ENCODE measurements at regions not wholly inside any gene's neighbourhood (a gene's known extent, or its start where the extent isn't known, plus 50 kb on each side); places are given as distances from the start of the nearest gene placed in this dataset.

- H3K36me3 ChIP-seq (ENCODE audit: control insufficient read depth, insufficient read depth, low read length, severe bottlenecking): no peaks in the 10 kb centered on the region
- DNase-seq (ENCODE audit: low read depth): no peak
- no peaks in the 10 kb centered on the region for H3K4me1 ChIP-seq (ENCODE audit: control insufficient read depth, insufficient read depth, low read length)
- H3K27me3 ChIP-seq (replicated peaks; ENCODE audit: control insufficient read depth, insufficient read depth, low read length): no peaks in the 10 kb centered on the region
- no peak overlapping the region for H3K9ac ChIP-seq (ENCODE audit: low read length)
- no peaks in the 10 kb centered on the region for H3K9me3 ChIP-seq (ENCODE audit: control insufficient read depth, low read length)
- no peak overlapping the region for H3K4me3 ChIP-seq (ENCODE audit: low read length)
Measured at GRCh38 chr3:76976996-76977395, 62.9 kb upstream of the ROBO2 start.

DNA sequence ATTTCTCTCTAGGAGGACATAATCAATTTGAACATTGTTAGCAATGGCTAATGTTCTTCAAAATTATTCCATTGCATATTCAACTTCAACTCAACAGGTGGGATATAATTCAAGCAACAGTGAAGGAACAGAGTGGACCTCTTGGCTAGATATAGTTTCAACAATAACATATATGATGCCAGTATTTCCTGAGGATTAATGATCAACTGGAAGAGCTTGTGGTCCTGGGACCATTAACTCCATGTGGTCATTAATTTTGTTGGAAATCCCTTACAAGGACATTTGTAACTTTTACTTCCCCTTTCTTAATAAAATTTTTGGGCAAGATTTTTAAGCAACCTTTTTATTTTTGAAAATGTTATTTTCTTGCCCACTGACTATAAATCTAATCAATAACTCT lies 54.3 kb upstream of the ROBO2 start:
- no peaks in the 10 kb centered on the region for H3K36me3 ChIP-seq (ENCODE audit: control insufficient read depth, insufficient read depth, low read length, severe bottlenecking)
- no peak for DNase-seq (ENCODE audit: low read depth)
- no peak overlapping the region for H3K9ac ChIP-seq (ENCODE audit: low read length)
- no peaks in the 10 kb centered on the region for H3K27me3 ChIP-seq (replicated peaks; ENCODE audit: control insufficient read depth, insufficient read depth, low read length)
- no peaks in the 10 kb centered on the region for H3K9me3 ChIP-seq (ENCODE audit: control insufficient read depth, low read length)
- no peak overlapping the region for H3K4me3 ChIP-seq (ENCODE audit: low read length)
- no peaks in the 10 kb centered on the region for H3K4me1 ChIP-seq (ENCODE audit: control insufficient read depth, insufficient read depth, low read length)

DNA sequence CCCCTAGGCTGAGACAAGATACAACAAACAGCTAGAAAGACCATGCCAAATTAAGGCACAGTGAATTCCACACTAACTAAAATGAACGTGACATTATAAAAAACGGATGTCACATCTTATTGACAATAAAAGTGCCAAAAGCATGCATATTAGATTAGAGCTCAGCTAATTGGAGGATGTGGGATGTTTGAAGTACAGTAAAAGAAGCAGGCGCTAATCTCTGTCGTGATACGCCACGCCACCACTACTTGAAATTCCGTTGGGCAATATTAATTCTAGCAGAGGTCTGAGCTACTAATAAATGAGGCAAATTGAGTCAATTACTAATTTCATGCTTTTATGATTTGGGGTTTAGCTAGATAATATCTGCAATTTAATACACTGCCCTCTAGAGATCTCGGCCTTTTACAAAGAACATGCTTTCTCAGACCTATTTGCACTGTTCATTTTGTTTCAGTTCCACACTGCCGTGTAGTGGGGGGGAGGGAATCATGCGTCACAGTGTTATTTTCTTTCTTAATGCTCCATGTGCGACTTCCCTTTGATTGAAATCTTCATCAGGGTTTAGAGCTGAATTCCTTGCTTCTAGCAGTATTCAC lies 52.9 kb upstream of the ROBO2 start:
- Histone ChIP-seq H3K36me3 (ENCODE audit: control insufficient read depth, insufficient read depth, low read length, severe bottlenecking) (no peaks in the 10 kb centered on the region), H3K9ac (ENCODE audit: low read length) (no peak overlapping the region), H3K4me1 (ENCODE audit: control insufficient read depth, insufficient read depth, low read length) (no peaks in the 10 kb centered on the region), H3K9me3 (ENCODE audit: control insufficient read depth, low read length) (no peaks in the 10 kb centered on the region), H3K27me3 (replicated peaks; ENCODE audit: control insufficient read depth, insufficient read depth, low read length) (no peaks in the 10 kb centered on the region), H3K4me3 (ENCODE audit: low read length) (no peak overlapping the region)
- DNase-seq (ENCODE audit: low read depth): no peak
